GM21360 (cell line): ENCODE measurements at regions not wholly inside any gene's neighbourhood (a gene's known extent, or its start where the extent isn't known, plus 50 kb on each side); places are given as distances from the start of the nearest gene placed in this dataset.

Experiments
- ATAC-seq: cut with Tn5 transposase; IDR thresholded peaks from one replicate; pipeline ENCODE4 v1.9.1; 2021; ENCODE audit warnings: mild to moderate bottlenecking, moderate library complexity; ENCODE audit not compliant: unreplicated experiment

DNA sequence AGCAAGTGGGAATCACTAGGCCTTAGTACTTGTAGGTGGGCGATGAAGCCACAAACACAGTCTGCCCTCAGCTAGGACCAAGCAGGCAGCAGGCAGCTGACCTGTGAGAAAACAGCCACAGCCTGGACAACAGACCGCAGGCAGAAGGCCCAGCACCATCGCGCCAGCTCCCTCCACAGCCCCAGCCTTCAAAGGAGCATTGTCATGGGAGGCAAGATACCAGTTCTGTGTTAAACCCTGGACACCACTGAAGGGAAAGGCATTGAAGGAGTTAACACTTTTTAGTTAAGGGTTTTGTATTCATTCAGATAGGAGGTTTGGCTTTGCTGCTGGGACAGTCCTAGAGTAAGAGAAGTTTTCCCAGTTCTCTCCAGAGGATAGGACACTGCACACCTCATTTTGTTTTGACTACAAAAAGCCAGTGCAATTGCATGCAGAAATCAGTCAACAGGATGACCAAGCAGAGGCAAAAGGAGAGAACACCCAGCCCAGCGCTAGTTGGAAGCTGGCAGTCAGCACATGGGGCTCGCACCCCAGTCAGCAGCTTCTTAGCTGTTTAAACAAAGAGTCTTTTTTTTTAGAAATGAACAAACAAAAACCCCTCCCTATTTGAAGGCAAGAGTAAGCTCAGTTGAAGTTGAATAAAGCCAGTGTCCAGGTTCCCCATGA is 286.1 kb upstream of the TPM1 start:
- no peak for ATAC-seq

DNA sequence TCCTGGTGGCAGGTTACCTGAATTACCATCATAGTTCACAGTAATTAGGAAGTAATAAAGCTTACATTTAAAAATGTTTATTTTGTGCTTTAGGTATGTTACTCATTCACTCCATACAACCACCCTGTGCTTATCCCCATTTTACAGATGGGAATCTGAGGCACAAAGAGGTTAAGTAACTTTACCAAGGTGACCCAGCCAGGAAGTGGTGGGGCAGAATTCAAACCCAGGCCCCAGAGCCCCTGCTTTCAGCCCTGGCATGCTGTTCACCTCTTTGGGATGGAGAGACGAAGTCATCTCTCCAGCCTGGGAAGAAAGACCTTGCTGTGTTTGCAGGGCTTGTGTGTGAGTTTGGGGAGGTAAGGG is 285.6 kb upstream of the TPM1 start:
- no peak for ATAC-seq

DNA sequence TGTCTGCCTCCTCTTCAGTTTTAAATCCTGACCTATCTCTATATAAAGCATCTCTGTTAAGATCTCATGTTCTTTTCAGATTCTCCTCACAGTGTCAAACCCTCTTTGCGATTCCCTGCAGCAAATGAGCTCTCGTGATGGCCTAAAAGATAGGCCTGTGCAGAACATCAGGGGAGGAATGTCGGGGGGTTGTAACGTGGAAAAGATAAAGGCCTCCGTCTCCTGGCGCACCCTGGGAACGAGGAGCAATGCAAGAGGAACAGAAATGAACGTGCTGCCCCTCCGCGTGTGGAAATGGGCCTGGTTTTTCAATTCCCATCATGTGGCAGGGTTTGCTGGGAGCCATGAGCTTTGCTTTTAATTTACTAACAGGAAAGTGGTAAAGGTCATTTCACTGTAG is 285.0 kb upstream of the TPM1 start:
- no peak for ATAC-seq

DNA sequence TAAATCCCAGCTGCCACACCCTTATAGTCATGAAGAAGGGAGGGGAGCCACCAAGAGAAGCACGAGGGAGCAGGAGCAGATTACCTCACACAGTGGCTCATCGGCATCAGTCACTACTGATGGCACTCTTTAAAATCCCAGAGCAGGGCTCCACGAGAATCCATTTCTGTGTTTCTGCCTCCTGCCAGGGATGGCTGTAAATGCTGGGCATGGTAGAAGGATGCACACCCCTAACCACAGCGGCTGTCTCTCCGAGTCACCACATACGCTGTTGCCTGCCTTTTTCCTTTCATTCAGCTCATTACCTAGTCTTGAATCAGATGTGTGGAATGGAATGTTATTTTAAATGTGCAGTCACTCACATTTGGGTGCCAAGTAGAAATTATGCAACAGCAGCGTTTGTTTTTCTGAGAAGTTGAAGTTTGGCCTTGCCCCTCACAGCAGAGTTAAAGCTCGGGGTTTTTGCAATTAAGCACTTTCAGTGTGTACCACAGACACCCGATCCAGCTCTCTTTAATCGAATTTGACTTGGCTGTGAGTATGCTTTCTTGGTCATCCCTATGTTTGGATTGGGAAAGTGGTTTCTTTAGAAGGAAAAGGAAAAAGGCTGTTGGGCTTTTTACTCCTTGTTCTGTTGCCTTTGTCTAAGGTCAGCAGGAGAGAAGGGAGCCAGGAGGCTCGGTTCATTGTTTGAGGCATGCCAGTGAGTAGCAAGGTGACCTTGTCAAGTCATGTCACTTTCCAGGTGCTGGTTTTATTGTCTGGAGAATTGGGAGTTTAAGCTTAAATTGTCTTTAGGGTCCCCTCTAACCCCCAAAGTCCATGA is 284.2 kb upstream of the TPM1 start:
- ATAC-seq = no peak

DNA sequence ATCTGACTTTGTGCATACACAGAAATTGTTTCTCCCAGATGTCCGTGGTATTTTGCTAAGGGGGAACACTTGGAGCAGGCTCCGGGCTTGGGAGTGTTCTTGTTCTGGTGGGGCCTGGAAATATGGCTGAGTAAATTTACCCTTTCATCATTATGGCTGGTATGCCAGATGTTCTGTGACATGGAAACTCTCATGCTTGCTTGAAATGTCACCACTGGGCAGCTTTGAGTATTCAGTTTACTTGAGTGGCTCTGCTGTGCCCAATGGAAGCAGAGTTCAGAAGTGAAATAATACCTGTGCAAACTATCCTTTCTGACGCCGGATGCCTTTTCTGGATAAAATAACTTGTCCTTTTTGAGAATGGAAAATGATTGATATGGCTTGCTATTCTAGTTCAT is 283.6 kb upstream of the TPM1 start:
- ATAC-seq = no peak

DNA sequence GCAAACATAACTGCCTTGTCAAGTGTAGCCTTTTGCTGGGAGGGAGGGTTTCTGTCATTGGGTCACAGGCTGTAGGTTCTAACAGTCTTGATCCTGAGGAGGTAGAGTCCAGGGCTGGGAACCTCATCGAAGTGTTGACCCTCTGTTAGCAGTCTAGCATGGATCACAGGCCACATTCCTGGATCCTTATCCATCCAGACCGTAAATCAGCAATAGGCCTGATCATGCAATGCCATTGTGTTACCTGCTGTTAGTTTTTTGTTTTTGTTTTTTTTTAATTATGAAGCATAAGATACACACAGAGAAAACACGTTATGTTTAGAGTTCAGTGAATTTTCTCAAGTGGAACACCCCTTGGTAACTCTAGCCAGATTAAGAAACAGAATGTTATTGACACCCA is 282.0 kb upstream of the TPM1 start:
- ATAC-seq = no peak

DNA sequence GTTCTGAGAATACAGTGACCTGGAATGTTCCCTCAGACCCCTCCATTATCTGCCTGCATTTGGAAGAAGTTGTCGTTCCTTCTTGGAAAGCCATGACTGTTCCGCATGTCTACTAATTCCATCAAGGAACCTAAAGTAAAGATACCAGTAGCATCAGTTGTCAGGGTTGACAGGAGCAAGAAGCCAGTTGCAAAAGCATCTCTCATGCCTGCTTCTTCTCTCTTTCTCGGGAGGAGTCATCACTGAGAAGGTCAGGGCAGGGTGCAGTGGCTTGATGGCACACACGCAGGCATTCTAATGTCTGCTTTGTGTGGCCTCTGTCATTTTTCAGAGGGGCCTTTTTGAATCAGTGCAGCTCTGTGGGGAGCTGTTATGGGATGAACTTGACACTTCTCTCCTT is 276.6 kb upstream of the TPM1 start:
- ATAC-seq = no peak

DNA sequence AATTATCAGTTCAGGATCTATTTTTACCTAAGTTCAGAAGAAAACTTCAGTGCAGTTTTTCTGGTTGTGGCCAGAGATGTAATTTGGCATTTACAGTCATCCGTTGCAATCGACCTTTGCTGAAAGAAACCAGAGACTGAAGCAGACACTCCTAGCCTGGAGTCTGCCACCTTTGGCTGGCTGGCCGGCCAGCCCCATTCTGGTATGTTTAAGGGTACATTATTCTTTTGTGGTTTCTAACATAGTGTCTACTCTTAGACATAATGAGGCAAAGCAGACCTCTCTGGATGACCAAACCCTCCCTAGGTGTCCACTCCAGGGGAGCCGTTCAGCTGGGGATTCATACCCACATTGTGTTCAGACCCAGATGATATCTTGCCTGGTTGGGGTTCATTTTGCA is 275.9 kb upstream of the TPM1 start:
- no peak for ATAC-seq

DNA sequence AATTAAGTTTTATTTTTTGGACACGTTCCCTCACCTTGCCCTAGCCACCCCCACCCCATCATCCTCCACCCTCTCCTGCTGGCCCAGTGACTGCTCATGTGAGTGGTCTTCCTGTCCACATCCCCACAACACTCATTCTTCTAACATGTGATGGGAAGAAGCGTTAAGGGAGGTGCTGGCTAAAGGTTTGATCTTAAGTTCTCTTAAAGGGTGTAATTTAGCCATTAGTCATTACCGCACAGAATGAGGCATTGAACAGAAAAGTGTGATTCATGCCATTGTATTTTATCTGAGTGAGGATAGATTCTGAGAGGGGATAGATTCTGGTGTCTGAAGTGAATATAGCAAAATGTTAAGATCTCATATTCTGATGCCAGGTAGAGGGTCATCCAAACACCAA is 272.9 kb upstream of the TPM1 start:
- ATAC-seq = no peak

DNA sequence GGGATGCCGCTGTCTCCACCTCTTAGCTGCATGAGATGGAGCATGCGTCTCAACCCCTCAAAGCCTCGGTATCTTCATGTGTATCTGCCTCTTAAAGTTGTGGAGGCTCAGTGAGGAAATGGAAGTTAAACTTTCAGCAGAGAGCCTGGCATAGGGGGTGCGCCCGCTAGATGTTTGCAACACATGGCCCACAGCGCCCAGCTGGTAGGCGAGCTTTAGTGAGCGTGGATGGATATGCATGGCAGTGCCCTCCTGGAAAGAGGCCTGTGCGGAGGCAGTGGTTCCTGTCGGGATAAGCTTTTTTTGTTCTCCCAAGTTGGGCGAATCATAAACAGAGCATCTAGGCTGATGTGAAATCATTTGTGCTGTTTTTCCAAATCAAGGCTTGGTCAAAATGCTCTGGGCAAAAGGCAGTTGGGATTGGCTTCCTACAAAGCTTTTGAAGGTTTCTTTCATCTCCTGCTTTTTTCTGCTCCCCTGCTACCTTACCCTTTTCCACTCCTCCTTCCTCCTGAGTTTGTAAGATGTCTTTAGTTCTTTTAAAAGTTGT is 272.4 kb upstream of the TPM1 start:
- ATAC-seq = no peak

DNA sequence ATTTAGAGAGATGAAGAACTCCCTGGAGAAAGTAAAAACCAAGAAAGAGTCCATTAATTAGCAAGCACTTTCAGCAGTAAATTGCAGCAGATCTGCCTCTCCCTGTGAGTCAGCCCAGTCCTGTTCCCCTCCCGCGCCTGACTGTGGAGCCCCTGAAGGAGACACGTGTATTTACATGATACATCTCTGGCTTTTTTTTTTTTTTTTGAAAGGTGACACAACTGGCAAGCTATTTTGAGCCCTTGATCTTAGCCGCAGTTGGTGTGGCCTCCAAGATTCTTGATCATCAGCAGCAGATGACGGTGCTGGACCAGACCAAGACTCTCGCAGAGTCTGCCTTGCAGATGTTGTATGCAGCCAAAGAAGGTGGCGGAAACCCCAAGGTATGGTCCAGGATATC is 271.8 kb upstream of the TPM1 start:
- no peak for ATAC-seq

DNA sequence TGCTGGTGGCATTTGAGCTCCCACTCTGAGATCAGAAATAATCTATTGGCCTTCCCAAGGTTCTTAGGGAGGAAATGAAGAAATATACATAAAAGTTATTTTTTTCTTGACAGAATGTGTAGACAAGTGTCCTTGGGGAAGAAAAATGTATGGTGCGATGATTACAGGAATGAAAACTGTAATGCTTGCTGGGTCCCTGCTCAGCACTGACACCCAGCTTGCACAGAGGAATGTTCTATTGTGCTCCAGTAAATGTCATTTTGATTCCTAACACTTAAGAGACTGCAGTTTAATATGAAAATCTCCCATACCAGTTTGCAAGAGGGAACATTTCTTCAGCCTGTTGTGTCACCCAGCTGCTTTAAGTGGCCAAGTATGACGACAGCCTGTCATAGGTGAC is 271.3 kb upstream of the TPM1 start:
- no peak for ATAC-seq

DNA sequence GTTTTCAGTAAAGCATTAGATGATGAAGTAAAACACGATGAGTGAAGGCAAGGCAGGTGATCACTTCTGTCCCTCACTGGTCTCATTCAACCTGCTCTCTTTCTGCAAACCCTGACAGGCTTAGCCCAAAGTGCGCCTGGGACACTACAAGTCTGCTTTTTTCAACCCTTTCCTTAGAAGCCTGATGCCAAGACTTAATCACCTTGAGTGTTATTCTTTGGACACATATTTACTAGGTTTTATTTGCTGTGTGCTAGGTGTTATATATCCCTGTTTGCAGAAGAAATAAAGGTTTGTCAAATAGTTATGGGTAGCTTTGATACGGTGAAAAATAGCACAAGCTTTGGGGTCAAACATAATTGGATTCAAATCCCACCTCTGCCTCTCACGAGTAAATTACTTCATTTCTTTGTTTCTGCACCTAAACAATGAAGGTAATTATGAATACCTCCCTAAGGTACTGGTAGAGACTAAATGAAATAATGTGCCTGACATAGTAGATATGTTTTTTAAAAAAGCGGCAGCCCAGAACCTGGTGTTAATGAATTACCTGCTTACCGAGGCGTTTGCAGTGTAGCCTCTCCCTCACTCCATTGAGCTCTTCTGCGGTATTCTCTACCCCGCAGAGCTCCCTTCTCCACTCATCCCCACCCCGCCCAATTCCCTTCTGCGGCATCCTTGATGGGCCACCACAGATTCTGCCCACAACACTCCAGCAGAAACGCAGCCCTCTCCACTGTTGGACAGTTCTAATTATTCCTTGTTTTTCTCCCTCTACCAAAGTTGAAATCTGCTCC is 269.0 kb upstream of the TPM1 start:
- ATAC-seq = no peak

DNA sequence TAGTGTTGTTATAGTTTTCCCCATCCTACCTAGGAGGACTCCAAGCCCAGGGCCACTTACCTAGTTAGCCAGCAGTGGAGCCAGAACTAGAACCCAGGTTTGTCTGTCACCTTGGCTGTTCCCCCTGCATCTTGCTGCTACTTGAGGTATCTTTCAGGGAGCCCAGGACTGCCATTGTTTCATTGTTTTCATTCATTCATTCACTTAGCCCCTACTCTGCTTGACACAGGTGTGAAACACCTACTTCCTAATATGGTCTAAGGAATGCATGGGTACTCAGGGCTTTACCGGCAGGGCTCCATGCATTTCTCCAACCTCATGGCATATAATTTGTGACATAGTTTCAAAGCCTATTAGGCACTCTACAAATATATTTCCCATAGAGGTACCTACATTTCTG is 266.6 kb upstream of the TPM1 start:
- no peak for ATAC-seq

DNA sequence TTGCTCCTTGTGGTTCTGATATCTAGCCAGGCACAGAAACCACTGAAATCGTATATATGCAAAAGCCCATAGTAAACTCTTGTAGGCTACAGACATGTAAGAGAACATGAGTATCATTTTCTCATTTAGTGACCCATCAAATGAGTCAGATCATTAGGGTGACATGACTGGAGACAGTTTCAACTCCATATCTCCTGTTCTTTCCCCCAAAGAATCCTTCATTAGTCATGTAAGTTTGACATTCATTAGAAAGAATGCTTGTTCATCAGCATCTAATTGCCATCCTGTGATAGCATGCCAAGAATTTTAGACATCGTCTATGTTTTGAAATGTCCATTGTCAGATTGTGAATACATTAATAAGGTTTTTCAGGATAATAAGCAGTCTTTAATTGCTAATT is 264.9 kb upstream of the TPM1 start:
- ATAC-seq = no peak

DNA sequence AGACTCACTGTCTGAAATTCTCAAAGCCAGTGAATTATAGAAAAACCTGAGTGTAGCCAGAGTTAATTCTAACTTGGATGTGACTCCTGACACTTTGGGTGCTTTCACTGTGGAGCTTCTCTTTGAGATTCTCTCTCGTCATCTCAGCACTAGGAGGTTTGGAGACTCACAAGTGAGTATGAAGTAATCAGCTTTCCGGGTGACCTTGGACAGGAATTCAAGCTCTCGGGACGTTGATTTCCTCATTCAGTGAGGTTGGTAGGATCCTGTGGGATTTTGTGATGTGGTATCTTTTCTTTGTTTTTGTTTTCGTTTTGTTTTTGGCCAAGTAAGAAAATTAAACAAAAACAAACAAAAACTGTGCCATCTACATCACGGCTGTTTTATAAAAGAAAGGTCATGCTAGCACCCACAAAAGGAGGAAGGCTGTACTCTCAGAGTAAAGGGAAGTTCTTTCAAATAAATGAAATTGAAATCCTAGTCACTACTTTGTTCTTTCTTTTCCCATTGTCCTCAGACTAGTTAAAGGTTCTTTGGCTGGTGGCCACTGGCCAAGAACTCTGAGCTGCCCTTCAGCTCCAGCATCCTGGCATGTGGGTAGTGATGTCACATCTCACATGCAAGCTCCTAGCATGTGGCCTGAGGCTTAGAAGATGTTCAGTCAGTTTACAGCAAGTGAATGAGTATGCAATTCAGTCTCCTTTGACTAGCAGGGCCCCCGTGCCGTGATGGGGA is 263.3 kb upstream of the TPM1 start:
- ATAC-seq = no peak

DNA sequence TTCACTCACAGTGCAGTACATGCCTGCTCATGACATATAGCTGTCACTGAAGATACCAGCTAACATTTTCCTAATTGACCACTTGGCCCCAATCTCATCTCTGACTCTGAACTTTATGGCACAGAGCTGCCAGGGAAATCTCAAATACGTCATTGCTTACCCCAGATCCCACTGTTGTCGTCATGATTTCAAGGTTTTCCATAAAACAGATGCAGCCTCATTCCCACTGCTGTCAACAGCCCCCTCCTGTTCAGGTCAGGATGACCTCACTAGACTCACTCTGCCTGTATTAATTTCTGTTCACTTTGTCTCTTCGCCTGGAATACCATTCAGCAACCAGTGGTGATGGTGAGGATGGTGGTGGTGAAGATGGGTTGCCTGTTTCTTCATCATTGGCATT is 262.6 kb upstream of the TPM1 start:
- ATAC-seq = no peak

DNA sequence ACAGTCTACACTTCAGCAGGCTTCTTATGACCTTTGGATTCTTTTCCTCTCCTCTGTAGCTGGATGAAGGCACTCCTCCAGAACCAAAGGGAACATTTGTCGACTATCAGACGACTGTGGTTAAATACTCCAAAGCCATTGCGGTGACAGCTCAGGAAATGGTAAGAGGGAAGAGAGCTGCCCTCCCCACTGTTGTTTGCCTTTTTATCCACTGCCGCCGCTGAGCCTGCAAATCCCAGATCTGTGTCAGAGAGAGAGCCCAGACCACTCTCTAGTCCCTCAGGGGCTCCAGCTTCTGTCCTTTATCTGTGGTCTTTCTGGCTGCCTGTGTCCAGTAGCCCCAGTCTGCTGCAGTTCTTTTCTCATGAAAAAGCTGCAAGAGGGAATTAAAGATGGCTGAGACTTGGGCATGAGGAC is 261.5 kb upstream of the TPM1 start:
- ATAC-seq = no peak

DNA sequence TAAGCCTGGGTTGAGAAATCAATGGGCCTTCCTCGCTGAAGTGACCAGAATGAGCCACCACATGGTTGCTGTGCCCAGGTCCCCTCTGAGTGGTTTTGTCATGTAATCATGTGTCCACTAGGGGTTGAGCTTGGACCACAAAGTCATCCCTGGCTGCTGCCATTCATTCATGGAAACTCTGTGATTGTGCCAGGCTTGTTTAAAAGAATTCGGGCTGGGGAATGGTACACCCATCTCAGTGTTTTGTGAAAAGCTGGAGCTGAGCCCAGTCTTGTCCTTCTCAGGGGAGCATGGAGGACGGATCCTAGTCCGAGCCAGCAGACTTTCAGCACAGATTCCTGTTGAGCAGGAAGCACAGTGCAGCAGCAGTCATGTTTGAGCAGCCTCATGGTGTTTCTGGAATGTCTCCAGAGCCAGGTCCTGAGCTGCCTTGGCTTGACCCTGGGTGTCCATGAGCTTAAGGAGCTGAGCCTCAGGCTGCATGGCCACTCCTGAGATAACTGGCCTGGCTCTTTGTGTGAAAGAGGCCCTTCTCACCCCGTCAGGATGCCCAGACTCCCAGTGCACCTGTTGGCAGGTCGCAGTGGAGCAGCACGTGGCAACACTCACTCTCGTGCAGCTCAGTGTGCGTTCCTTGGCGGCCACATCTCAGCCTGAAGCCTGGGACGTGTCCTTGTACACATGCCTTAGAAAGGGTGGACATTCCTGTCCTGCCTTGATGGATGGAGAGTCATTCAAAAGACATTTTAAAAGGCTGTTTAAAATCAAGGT is 260.3 kb upstream of the TPM1 start:
- no peak for ATAC-seq

DNA sequence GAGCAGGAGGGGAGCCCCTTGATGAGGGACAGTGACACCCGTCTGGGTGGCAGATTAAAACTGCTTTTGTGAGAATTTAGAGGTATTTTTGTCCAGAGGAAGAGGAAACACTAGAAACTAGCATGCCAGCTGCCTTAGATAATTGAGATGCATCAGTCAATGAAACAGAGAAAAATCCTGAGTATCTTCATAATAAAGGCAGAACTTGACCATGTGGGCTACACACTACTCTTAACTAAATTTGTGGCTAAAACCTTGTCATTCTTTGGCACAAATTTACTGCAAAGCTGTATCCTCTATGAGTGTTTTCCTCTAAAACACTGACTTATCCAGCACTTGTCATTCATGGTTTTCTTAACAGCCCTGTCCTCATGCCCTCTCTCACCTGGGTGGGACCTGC is 259.7 kb upstream of the TPM1 start:
- no peak for ATAC-seq
